K562 (cell line): ENCODE measurements at regions not wholly inside any gene's neighbourhood (a gene's known extent, or its start where the extent isn't known, plus 50 kb on each side); places are given as distances from the start of the nearest gene placed in this dataset.

Experiments
- ATAC-seq: fragments of 200-7000 bp; cut with Tn5 transposase; 3 replicates; pipeline ENCODE4 v1.9.1; 2020; ENCODE audit warnings: moderate library complexity
- BruUV-seq: library from RNA; stranded (reverse); fragments of 400-500 nt; replicated peaks from 2 replicates; lab custom pipeline; 2021; lab: Mats Ljungman, UMichigan
- CTCF ChIA-PET: fragments of 300-600 bp; formaldehyde crosslinking; extraction: SDS; loops from one replicate; lab custom pipeline; 2021; ENCODE audit warnings: low intra/inter-chr PET ratio; lab: Yijun Ruan, JAX
- POLR2A ChIA-PET: fragments of 300-600, 350-650 bp; sonication (Branson Sonifier 250); formaldehyde crosslinking; extraction: SDS; loops from one replicate; lab custom pipeline; 2021; ENCODE audit warnings: antibody characterized with exemption, inconsistent platforms; lab: Yijun Ruan, JAX
- DNase-seq, 4 experiments: peaks; one replicate each; pipeline versions ENCODE4 v3.0.0 to v3.0.0-alpha.2; 2011 to 2018; ENCODE audit warnings: low spot score in 3 of 4, mixed read lengths in 3 of 4; ENCODE audit errors: extremely low read depth in 1 of 4
- FAIRE-seq: peaks from 2 replicates; lab custom pipeline; 2011; peaks lifted over from hg19 to GRCh38; lab: Jason Lieb, UNC
- H2AFZ ChIP-seq: 2 replicates; pipeline ENCODE4 v1.6.0; 2011; ENCODE audit warnings: low read depth, low read length, control low read depth, inconsistent platforms
- H3K27ac ChIP-seq: fragments of 200-600 bp; 3 replicates; pipeline ENCODE4 v1.8.0; 2011; ENCODE audit warnings: low read depth, mild to moderate bottlenecking, control low read depth, inconsistent platforms, low read length, moderate library complexity, mixed read lengths; ENCODE audit errors: extremely low read depth
- H3K27me3 ChIP-seq, 2 experiments: fragments of 300-600 bp in 1 of 2; 2 replicates in 1 of 2; 3 replicates in 1 of 2; pipeline versions ENCODE4 v1.6.0 to v1.8.0; 2011; ENCODE audit warnings: inconsistent platforms in 2 of 2, low read length in 2 of 2, mild to moderate bottlenecking in 1 of 2, mixed read lengths in 1 of 2, moderate library complexity in 1 of 2; ENCODE audit not compliant: control insufficient read depth in 2 of 2, insufficient read depth in 2 of 2
- H3K36me3 ChIP-seq: fragments of 300-600 bp; 3 replicates; pipeline ENCODE4 v1.8.0; 2011; ENCODE audit warnings: mild to moderate bottlenecking, low read length, inconsistent platforms; ENCODE audit not compliant: control insufficient read depth, insufficient read depth
- H3K4me1 ChIP-seq, 2 experiments: fragments of 200-600 bp in 1 of 2; replicated peaks in 1 of 2; 2 replicates in 1 of 2; 3 replicates in 1 of 2; pipeline versions ENCODE4 v1.5.1 to v1.8.0; 2011; ENCODE audit warnings: inconsistent platforms in 2 of 2, low read length in 2 of 2, mild to moderate bottlenecking in 1 of 2, mixed read lengths in 1 of 2, moderate library complexity in 1 of 2; ENCODE audit not compliant: control insufficient read depth in 2 of 2, insufficient read depth in 2 of 2
- H3K4me2 ChIP-seq: 2 replicates; pipeline ENCODE4 v1.6.1; 2011; ENCODE audit warnings: low read length, control low read depth, inconsistent platforms, mixed read lengths; ENCODE audit not compliant: insufficient read depth
- H3K4me3 ChIP-seq: fragments of 200-600 bp; sonication (generic), shearing (Covaris generic); 2 replicates; pipeline ENCODE4 v1.5.1; 2016; ENCODE audit warnings: control low read depth, inconsistent platforms
- H3K79me2 ChIP-seq: fragments of 200-600 bp; 3 replicates; pipeline ENCODE4 v1.8.0; 2011; ENCODE audit warnings: low read length, inconsistent platforms; ENCODE audit not compliant: control insufficient read depth, insufficient read depth
- H3K9ac ChIP-seq, 2 experiments: 2 replicates each; pipeline versions ENCODE4 v1.6.0 to v1.6.1; 2011; ENCODE audit warnings: low read depth in 2 of 2, low read length in 2 of 2, control low read depth in 1 of 2, inconsistent platforms in 1 of 2, mild to moderate bottlenecking in 1 of 2, mixed read lengths in 1 of 2; ENCODE audit not compliant: insufficient read depth in 1 of 2
- H3K9me1 ChIP-seq: one replicate; pipeline ENCODE4 v1.6.0; 2011; ENCODE audit warnings: inconsistent platforms, mild to moderate bottlenecking, low read length, moderate library complexity; ENCODE audit not compliant: control insufficient read depth, insufficient read depth
- H3K9me3 ChIP-seq: replicated peaks from 2 replicates; pipeline ENCODE4 v1.5.1; 2011; ENCODE audit warnings: low read depth, low read length, inconsistent platforms; ENCODE audit not compliant: control insufficient read depth, insufficient read depth
- H4K20me1 ChIP-seq: replicated peaks from 2 replicates; pipeline ENCODE4 v1.6.1; 2011; ENCODE audit warnings: low read length, inconsistent platforms, mixed read lengths; ENCODE audit not compliant: control insufficient read depth, insufficient read depth
- BDP1 ChIP-seq: IDR thresholded peaks from 3 replicates; pipeline ENCODE4 v1.6.1; 2011; ENCODE audit not compliant: insufficient read length, insufficient read depth
- DMBX1 ChIP-seq: fragments of 250-450 bp; sonication (Bioruptor Pico); IDR thresholded peaks from 2 replicates; pipeline ENCODE4 v1.8.0; 2022; ENCODE audit warnings: inconsistent platforms, mild to moderate bottlenecking, moderate library complexity, borderline replicate concordance
- NFYB ChIP-seq: IDR thresholded peaks from 2 replicates; pipeline ENCODE4 v1.6.1; 2011; ENCODE audit warnings: mild to moderate bottlenecking, moderate library complexity; ENCODE audit not compliant: insufficient read length; ENCODE audit errors: extremely low read depth
- PHB ChIP-seq: fragments of 250-450 bp; sonication (Bioruptor Pico); IDR thresholded peaks from 2 replicates; pipeline ENCODE4 v1.5.0; 2021
- TAF9B ChIP-seq: fragments of 450-650 bp; IDR thresholded peaks from 2 replicates; pipeline ENCODE4 v1.6.1; 2018; ENCODE audit warnings: mild to moderate bottlenecking; ENCODE audit not compliant: partially characterized antibody
- ZNF668 ChIP-seq: fragments of 250-450 bp; sonication (Bioruptor Pico); IDR thresholded peaks from 2 replicates; pipeline ENCODE4 v1.8.0; 2022; ENCODE audit warnings: mild to moderate bottlenecking, inconsistent platforms
- in situ Hi-C: fragments of 300-500 bp; cut with MboI; formaldehyde crosslinking; loops from 4 replicates; pipeline ENCODE4 v1.15.0; 2018; ENCODE audit warnings: inconsistent platforms, mixed read lengths
- intact Hi-C: fragments of 100-400 bp; cut with micrococcal nuclease; formaldehyde crosslinking; loops from 2 replicates; pipeline ENCODE4 v1.14.2; 2022
- TF ChIP-seq, protein P1 (sequence below), 2 experiments: fragments of 450-650 bp; formaldehyde crosslinking in 1 of 2; IDR thresholded peaks; 2 replicates each; pipeline versions ENCODE4 v1.4.0 to v1.6.1; 2014 to 2020; ENCODE audit warnings: mild to moderate bottlenecking in 2 of 2, borderline replicate concordance in 1 of 2, low read depth in 1 of 2
- TF ChIP-seq, protein P2 (sequence below): sonication (generic); formaldehyde crosslinking; IDR thresholded peaks from 2 replicates; pipeline ENCODE4 v1.8.0; 2022; ENCODE audit warnings: mild to moderate bottlenecking, missing genetic modification reagents
- TF ChIP-seq, protein P3 (sequence below): fragments of 450-650 bp; IDR thresholded peaks from 2 replicates; pipeline ENCODE4 v1.6.1; 2018; ENCODE audit not compliant: partially characterized antibody

DNA sequence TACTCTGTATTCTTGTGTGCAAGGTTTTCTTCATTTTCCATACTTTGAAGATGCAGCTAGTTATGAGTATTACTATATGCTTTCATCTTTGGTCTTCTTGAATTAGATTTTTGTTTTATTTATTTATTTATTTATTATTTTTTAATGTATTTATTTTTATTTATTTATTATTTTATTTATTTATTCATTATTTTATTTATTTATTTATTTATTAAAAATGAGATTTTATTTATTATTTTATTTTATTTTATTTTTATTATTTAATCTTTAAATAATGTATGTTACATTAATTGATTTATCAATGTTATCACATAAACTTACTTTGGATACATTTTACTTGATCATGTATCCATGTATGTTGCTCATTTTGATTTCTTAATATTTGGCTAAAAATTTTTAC lies 132.3 kb upstream of the GALNT13 start:
- no peak overlapping the region for H3K9ac ChIP-seq
- no peak for FAIRE-seq
- no peaks in the 10 kb centered on the region for H3K4me1 ChIP-seq
- intact Hi-C loops = no loop called here
- no peak overlapping the region for H3K4me2 ChIP-seq
- no peak overlapping the region for H3K4me3 ChIP-seq
- CTCF ChIA-PET = no interaction called here
- ATAC-seq = no peak
- no peaks in the 10 kb centered on the region for H3K9me1 ChIP-seq
- BruUV-seq = no TSS peak
- no peak for DNase-seq
- no peaks in the 10 kb centered on the region for H3K36me3 ChIP-seq
- POLR2A ChIA-PET = no interaction called here
- H3K9me3 ChIP-seq = 0 out of 2 replicates have a peak, but pooled peaks cover 3% of the 10 kb centered on the region
- TF ChIP-seq, protein P1, sequence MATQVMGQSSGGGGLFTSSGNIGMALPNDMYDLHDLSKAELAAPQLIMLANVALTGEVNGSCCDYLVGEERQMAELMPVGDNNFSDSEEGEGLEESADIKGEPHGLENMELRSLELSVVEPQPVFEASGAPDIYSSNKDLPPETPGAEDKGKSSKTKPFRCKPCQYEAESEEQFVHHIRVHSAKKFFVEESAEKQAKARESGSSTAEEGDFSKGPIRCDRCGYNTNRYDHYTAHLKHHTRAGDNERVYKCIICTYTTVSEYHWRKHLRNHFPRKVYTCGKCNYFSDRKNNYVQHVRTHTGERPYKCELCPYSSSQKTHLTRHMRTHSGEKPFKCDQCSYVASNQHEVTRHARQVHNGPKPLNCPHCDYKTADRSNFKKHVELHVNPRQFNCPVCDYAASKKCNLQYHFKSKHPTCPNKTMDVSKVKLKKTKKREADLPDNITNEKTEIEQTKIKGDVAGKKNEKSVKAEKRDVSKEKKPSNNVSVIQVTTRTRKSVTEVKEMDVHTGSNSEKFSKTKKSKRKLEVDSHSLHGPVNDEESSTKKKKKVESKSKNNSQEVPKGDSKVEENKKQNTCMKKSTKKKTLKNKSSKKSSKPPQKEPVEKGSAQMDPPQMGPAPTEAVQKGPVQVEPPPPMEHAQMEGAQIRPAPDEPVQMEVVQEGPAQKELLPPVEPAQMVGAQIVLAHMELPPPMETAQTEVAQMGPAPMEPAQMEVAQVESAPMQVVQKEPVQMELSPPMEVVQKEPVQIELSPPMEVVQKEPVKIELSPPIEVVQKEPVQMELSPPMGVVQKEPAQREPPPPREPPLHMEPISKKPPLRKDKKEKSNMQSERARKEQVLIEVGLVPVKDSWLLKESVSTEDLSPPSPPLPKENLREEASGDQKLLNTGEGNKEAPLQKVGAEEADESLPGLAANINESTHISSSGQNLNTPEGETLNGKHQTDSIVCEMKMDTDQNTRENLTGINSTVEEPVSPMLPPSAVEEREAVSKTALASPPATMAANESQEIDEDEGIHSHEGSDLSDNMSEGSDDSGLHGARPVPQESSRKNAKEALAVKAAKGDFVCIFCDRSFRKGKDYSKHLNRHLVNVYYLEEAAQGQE (IDR thresholded peaks at IDR 0.05; ENCODE audit: borderline replicate concordance) = no peak
- TF ChIP-seq, protein P1 (CRISPR knock-in tag; IDR thresholded peaks at IDR 0.05; ENCODE audit: low read depth) = no peak
- no peak for TF ChIP-seq BDP1
- TF ChIP-seq NFYB = no peak
- no peak for TF ChIP-seq TAF9B
- TF ChIP-seq, protein P2, sequence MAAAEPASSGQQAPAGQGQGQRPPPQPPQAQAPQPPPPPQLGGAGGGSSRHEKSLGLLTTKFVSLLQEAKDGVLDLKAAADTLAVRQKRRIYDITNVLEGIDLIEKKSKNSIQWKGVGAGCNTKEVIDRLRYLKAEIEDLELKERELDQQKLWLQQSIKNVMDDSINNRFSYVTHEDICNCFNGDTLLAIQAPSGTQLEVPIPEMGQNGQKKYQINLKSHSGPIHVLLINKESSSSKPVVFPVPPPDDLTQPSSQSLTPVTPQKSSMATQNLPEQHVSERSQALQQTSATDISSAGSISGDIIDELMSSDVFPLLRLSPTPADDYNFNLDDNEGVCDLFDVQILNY (CRISPR knock-in tag) = no peak
- TF ChIP-seq ZNF668 (CRISPR knock-in tag) = no peak
- TF ChIP-seq DMBX1 (CRISPR knock-in tag) = no peak
- TF ChIP-seq, protein P3, sequence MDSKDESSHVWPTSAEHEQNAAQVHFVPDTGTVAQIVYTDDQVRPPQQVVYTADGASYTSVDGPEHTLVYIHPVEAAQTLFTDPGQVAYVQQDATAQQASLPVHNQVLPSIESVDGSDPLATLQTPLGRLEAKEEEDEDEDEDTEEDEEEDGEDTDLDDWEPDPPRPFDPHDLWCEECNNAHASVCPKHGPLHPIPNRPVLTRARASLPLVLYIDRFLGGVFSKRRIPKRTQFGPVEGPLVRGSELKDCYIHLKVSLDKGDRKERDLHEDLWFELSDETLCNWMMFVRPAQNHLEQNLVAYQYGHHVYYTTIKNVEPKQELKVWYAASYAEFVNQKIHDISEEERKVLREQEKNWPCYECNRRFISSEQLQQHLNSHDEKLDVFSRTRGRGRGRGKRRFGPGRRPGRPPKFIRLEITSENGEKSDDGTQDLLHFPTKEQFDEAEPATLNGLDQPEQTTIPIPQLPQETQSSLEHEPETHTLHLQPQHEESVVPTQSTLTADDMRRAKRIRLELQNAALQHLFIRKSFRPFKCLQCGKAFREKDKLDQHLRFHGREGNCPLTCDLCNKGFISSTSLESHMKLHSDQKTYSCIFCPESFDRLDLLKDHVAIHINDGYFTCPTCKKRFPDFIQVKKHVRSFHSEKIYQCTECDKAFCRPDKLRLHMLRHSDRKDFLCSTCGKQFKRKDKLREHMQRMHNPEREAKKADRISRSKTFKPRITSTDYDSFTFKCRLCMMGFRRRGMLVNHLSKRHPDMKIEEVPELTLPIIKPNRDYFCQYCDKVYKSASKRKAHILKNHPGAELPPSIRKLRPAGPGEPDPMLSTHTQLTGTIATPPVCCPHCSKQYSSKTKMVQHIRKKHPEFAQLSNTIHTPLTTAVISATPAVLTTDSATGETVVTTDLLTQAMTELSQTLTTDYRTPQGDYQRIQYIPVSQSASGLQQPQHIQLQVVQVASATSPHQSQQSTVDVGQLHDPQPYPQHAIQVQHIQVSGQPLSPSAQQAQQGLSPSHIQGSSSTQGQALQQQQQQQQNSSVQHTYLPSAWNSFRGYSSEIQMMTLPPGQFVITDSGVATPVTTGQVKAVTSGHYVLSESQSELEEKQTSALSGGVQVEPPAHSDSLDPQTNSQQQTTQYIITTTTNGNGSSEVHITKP = no peak
- no peak for TF ChIP-seq PHB (CRISPR knock-in tag)
- TF ChIP-seq, all 486 proteins: peak for 0
- Histone ChIP-seq H3K27ac (no peak overlapping the region), H4K20me1 (no peaks in the 10 kb centered on the region), H2AFZ (no peak overlapping the region), H3K27me3 (no peaks in the 10 kb centered on the region), H3K79me2 (no peaks in the 10 kb centered on the region)
- in situ Hi-C loops = no loop called here
